Transverse colon (tissue), 4 donors: ENCODE measurements at regions not wholly inside any gene's neighbourhood (a gene's known extent, or its start where the extent isn't known, plus 50 kb on each side); places are given as distances from the start of the nearest gene placed in this dataset.

ENCODE experiments used
- EP300 ChIP-seq: sonication (generic); formaldehyde crosslinking; IDR thresholded peaks from one replicate; pipeline ENCODE4 v1.6.1; 2017; ENCODE audit warnings: antibody characterized with exemption, low read depth
- POLR2A ChIP-seq: fragments of 450-650 bp; IDR thresholded peaks from one replicate; pipeline ENCODE4 v1.6.1; 2016; ENCODE audit warnings: antibody characterized with exemption, mild to moderate bottlenecking, moderate library complexity
- POLR2AphosphoS5 ChIP-seq, 3 donors: sonication (generic); formaldehyde crosslinking; IDR thresholded peaks; one replicate each; pipeline ENCODE4 v1.6.1; 2016; ENCODE audit warnings: antibody characterized with exemption in 3 of 3
- TF ChIP-seq, protein P1 (sequence below), 5 experiments: fragments of 200-600 bp in 3 of 5; fragments of 450-650 bp in 2 of 5; sonication (generic) in 3 of 5; IDR thresholded peaks; 1 replicate in 2 of 5; 2 replicates in 3 of 5; pipeline ENCODE4 v1.5.1; 2016 to 2017; ENCODE audit warnings: antibody characterized with exemption in 5 of 5, inconsistent platforms in 3 of 5, mild to moderate bottlenecking in 2 of 5, moderate library complexity in 1 of 5

DNA sequence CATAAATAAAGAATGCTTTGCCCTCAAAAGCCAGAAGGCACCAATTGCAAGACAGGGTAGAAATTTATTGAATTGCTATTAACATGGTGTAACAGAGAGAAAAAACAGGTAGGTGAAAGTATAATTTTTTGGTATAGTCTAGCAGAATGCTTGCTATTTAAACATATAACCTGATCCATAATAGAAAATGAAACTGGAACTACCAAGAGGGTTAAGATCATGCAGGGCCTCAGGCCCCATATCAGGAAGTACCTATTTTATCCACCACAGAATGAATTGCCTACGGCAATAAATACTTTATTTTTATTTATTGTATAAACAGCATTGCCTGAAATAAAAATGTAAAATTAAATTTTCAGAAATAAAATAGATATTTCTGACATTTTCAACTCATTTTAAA lies 159.5 kb downstream of the PRR20E start:
- TF ChIP-seq, protein P1, sequence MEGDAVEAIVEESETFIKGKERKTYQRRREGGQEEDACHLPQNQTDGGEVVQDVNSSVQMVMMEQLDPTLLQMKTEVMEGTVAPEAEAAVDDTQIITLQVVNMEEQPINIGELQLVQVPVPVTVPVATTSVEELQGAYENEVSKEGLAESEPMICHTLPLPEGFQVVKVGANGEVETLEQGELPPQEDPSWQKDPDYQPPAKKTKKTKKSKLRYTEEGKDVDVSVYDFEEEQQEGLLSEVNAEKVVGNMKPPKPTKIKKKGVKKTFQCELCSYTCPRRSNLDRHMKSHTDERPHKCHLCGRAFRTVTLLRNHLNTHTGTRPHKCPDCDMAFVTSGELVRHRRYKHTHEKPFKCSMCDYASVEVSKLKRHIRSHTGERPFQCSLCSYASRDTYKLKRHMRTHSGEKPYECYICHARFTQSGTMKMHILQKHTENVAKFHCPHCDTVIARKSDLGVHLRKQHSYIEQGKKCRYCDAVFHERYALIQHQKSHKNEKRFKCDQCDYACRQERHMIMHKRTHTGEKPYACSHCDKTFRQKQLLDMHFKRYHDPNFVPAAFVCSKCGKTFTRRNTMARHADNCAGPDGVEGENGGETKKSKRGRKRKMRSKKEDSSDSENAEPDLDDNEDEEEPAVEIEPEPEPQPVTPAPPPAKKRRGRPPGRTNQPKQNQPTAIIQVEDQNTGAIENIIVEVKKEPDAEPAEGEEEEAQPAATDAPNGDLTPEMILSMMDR (IDR thresholded peaks at IDR 0.05), result no peak
- TF ChIP-seq POLR2A, result no peak
- TF ChIP-seq POLR2AphosphoS5 (IDR thresholded peaks at IDR 0.05), result no peak
- TF ChIP-seq EP300, result no peak
